ENCODE measurements at regions not wholly inside any gene's neighbourhood (a gene's known extent, or its start where the extent isn't known, plus 50 kb on each side); places are given as distances from the start of the nearest gene placed in this dataset.

DNA sequence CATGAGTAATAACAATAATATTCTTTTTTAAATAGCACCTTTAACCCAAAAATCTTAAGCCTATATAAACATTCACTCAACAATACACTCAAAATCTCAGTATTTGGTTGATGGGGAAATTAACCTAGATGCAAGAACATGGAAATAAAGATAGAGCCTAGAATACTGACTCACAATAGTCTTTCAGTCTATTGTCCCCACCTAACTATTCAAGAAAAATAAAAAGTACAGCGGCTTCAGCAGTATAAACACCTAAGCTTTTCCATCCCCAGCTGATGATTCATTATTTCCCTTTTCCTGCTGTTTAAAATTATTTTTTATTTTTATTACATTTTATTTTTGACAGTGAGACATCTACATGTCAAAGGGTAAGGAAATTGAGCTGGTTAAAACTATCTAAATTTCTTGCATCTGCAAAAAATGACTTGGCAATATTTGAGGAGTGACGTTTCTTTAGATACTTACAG is 201.4 kb downstream of the FZD1 start:
- TF ChIP-seq, protein P1, sequence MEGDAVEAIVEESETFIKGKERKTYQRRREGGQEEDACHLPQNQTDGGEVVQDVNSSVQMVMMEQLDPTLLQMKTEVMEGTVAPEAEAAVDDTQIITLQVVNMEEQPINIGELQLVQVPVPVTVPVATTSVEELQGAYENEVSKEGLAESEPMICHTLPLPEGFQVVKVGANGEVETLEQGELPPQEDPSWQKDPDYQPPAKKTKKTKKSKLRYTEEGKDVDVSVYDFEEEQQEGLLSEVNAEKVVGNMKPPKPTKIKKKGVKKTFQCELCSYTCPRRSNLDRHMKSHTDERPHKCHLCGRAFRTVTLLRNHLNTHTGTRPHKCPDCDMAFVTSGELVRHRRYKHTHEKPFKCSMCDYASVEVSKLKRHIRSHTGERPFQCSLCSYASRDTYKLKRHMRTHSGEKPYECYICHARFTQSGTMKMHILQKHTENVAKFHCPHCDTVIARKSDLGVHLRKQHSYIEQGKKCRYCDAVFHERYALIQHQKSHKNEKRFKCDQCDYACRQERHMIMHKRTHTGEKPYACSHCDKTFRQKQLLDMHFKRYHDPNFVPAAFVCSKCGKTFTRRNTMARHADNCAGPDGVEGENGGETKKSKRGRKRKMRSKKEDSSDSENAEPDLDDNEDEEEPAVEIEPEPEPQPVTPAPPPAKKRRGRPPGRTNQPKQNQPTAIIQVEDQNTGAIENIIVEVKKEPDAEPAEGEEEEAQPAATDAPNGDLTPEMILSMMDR (IDR thresholded peaks at IDR 0.05): no peak
- TF ChIP-seq EP300 (IDR thresholded peaks at IDR 0.05) (no peak), POLR2A (IDR thresholded peaks at IDR 0.05) (no peak)
